ENCODE measurements at regions not wholly inside any gene's neighbourhood (a gene's known extent, or its start where the extent isn't known, plus 50 kb on each side); places are given as distances from the start of the nearest gene placed in this dataset.

DNA sequence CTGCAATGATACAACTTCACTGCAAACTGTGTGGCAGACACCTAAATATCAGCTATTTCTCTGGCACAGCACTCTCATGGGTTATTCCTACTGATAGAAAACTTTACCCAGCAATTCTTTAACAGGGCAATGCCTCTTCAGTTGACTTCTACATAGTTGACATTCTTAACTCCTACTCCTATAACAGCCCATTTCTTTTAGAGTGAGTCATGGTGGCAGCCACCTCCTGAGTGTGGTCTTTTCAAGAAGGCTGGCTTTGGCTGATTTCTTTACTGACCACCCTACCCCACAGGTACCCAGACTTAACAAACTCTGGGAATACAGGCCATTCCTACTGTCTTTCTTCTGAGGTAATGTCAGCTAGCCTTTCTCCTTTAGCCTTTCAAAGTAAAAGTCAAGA lies 805.8 kb upstream of the ADGRL2 start:
- intact Hi-C loops (cut with micrococcal nuclease; ENCODE audit: unreplicated experiment) (no loop called here), in situ Hi-C loops (cut with HindIII; ENCODE audit: low pct_unique_long_range_greater_than_20kb, low sequenced_read_pairs) (no loop called here)
- TF ChIP-seq POLR2AphosphoS5 (IDR thresholded peaks at IDR 0.05; ENCODE audit: low read depth, low read length) (no peak), TCF7L2 (IDR thresholded peaks at IDR 0.05; ENCODE audit: low read depth, low read length) (no peak)
- TF ChIP-seq, protein P1, sequence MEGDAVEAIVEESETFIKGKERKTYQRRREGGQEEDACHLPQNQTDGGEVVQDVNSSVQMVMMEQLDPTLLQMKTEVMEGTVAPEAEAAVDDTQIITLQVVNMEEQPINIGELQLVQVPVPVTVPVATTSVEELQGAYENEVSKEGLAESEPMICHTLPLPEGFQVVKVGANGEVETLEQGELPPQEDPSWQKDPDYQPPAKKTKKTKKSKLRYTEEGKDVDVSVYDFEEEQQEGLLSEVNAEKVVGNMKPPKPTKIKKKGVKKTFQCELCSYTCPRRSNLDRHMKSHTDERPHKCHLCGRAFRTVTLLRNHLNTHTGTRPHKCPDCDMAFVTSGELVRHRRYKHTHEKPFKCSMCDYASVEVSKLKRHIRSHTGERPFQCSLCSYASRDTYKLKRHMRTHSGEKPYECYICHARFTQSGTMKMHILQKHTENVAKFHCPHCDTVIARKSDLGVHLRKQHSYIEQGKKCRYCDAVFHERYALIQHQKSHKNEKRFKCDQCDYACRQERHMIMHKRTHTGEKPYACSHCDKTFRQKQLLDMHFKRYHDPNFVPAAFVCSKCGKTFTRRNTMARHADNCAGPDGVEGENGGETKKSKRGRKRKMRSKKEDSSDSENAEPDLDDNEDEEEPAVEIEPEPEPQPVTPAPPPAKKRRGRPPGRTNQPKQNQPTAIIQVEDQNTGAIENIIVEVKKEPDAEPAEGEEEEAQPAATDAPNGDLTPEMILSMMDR (IDR thresholded peaks at IDR 0.05), result no peak
- BruUV-seq (replicated peaks), result no TSS peak
- Histone ChIP-seq H3K9me3 (ENCODE audit: control insufficient read depth, insufficient read depth, low read depth, low read length) (no peaks in the 10 kb centered on the region), H3K4me3 (ENCODE audit: low read depth in 2 of 2, low read length in 2 of 2) (no peak overlapping the region), H3K27me3 (ENCODE audit: control insufficient read depth, insufficient read depth, low read length) (no peaks in the 10 kb centered on the region), H3K36me3 (ENCODE audit: control insufficient read depth, insufficient read depth, low read length) (no peaks in the 10 kb centered on the region), H3K27ac (ENCODE audit: low read length) (no peak overlapping the region), H3K4me1 (ENCODE audit: control insufficient read depth, insufficient read depth, low read length) (no peaks in the 10 kb centered on the region)
- DNase-seq (ENCODE audit: low read depth, low spot score) (no peak), ATAC-seq (no peak)
- CTCF ChIA-PET, result no interaction called here
- POLR2A ChIA-PET, result no interaction called here

DNA sequence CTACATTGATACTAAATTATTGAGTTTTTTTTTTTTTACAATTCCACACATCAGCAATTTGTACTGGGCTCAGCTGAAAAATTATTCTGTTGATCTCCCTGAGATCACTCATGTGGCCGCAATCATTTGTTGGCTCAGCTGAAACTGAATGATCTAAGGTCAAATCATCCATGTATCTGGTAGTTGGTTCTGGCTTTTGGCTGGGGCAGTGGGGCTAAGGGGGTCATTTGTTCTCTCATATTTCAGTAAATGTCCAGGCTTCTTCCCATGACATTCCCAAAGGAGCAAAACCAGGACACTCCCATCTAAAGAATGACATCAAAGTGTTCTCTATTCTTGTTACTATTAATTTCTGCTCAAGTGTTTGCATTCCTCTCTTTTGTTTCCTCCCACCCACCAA lies 806.7 kb upstream of the ADGRL2 start:
- Histone ChIP-seq H3K4me3 (ENCODE audit: low read depth in 2 of 2, low read length in 2 of 2) (no peak overlapping the region), H3K9me3 (ENCODE audit: control insufficient read depth, insufficient read depth, low read depth, low read length) (no peaks in the 10 kb centered on the region), H3K4me1 (ENCODE audit: control insufficient read depth, insufficient read depth, low read length) (no peaks in the 10 kb centered on the region), H3K27ac (ENCODE audit: low read length) (no peak overlapping the region), H3K27me3 (ENCODE audit: control insufficient read depth, insufficient read depth, low read length) (no peaks in the 10 kb centered on the region), H3K36me3 (ENCODE audit: control insufficient read depth, insufficient read depth, low read length) (no peaks in the 10 kb centered on the region)
- CTCF ChIA-PET, result no interaction called here
- intact Hi-C loops (cut with micrococcal nuclease; ENCODE audit: unreplicated experiment) (no loop called here), in situ Hi-C loops (cut with HindIII; ENCODE audit: low pct_unique_long_range_greater_than_20kb, low sequenced_read_pairs) (no loop called here)
- BruUV-seq (replicated peaks), result no TSS peak
- DNase-seq (ENCODE audit: low read depth, low spot score) (no peak), ATAC-seq (no peak)
- POLR2A ChIA-PET, result no interaction called here
- TF ChIP-seq POLR2AphosphoS5 (IDR thresholded peaks at IDR 0.05; ENCODE audit: low read depth, low read length) (no peak), SIN3A (IDR thresholded peaks at IDR 0.05; ENCODE audit: borderline replicate concordance, insufficient read depth, low read depth, low read length) (no peak), TCF7L2 (IDR thresholded peaks at IDR 0.05; ENCODE audit: low read depth, low read length) (no peak)
- TF ChIP-seq, protein P1 (IDR thresholded peaks at IDR 0.05), result no peak
- TF ChIP-seq, protein P2, sequence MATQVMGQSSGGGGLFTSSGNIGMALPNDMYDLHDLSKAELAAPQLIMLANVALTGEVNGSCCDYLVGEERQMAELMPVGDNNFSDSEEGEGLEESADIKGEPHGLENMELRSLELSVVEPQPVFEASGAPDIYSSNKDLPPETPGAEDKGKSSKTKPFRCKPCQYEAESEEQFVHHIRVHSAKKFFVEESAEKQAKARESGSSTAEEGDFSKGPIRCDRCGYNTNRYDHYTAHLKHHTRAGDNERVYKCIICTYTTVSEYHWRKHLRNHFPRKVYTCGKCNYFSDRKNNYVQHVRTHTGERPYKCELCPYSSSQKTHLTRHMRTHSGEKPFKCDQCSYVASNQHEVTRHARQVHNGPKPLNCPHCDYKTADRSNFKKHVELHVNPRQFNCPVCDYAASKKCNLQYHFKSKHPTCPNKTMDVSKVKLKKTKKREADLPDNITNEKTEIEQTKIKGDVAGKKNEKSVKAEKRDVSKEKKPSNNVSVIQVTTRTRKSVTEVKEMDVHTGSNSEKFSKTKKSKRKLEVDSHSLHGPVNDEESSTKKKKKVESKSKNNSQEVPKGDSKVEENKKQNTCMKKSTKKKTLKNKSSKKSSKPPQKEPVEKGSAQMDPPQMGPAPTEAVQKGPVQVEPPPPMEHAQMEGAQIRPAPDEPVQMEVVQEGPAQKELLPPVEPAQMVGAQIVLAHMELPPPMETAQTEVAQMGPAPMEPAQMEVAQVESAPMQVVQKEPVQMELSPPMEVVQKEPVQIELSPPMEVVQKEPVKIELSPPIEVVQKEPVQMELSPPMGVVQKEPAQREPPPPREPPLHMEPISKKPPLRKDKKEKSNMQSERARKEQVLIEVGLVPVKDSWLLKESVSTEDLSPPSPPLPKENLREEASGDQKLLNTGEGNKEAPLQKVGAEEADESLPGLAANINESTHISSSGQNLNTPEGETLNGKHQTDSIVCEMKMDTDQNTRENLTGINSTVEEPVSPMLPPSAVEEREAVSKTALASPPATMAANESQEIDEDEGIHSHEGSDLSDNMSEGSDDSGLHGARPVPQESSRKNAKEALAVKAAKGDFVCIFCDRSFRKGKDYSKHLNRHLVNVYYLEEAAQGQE (IDR thresholded peaks at IDR 0.05; ENCODE audit: insufficient read depth in 1 of 2, low read depth in 2 of 2, low read length in 1 of 2), result no peak

All from Panc1 (cell line).